Adipocyte (in vitro differentiated cells): ENCODE measurements at regions not wholly inside any gene's neighbourhood (a gene's known extent, or its start where the extent isn't known, plus 50 kb on each side); places are given as distances from the start of the nearest gene placed in this dataset.
A peak's percentile ranks its signal among the peaks of the same experiment; 100 is the strongest.
"Not testable (repeated sequence)": the region's sequence is repeated elsewhere in the genome, so short reads cannot be mapped to it uniquely, and the experiment has no call there.

ENCODE experiments used
- DNase-seq: peaks from one replicate; pipeline ENCODE4 v3.0.0-alpha.2; 2015; ENCODE audit warnings: low read depth
- H3K27me3 ChIP-seq: replicated peaks from 2 replicates; pipeline ENCODE4 v1.7.0; 2013; ENCODE audit warnings: mild to moderate bottlenecking, low read length, moderate library complexity; ENCODE audit not compliant: control insufficient read depth, insufficient read depth
- H3K36me3 ChIP-seq: 2 replicates; pipeline ENCODE4 v1.7.0; 2013; ENCODE audit warnings: low read length, mild to moderate bottlenecking, moderate library complexity; ENCODE audit not compliant: control insufficient read depth, insufficient read depth, severe bottlenecking
- H3K4me1 ChIP-seq: 2 replicates; pipeline ENCODE4 v1.7.0; 2013; ENCODE audit warnings: mild to moderate bottlenecking, low read length, moderate library complexity; ENCODE audit not compliant: control insufficient read depth, insufficient read depth
- H3K4me3 ChIP-seq: 2 replicates; pipeline ENCODE4 v1.7.0; 2013; ENCODE audit warnings: mild to moderate bottlenecking, low read length, moderate library complexity
- H3K9ac ChIP-seq: 2 replicates; pipeline ENCODE4 v1.7.0; 2013; ENCODE audit warnings: mild to moderate bottlenecking, low read length, moderate library complexity
- H3K9me3 ChIP-seq: 2 replicates; pipeline ENCODE4 v1.7.0; 2013; ENCODE audit warnings: mild to moderate bottlenecking, low read length, moderate library complexity; ENCODE audit not compliant: control insufficient read depth

DNA sequence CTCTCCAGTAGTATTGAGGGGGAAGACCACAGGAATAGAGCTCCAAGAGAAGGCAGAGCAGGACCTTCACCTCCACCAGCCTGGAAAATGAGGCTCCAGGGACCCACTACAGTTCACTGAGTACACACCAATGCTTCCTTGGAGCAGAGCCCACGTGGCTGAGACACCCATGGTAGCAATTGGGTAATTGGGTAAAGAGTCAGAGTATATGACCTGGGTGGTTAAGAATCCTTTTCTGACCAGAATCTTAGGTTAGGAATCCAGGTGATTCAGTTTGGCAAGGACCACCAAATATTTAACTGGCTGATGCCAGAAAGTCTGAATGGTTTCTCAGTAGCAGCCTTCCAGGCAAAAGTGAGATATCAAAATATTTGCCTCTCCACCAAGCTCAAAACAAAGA is 107.7 kb downstream of the MDH1 start:
- no peak for DNase-seq
- Histone ChIP-seq H3K4me1 (peaks cover 33% of the 10 kb centered on the region), H3K36me3 (no peaks in the 10 kb centered on the region), H3K9me3 (no peaks in the 10 kb centered on the region), H3K4me3 (no peak overlapping the region), H3K27me3 (no peaks in the 10 kb centered on the region), H3K9ac (no peak overlapping the region)

DNA sequence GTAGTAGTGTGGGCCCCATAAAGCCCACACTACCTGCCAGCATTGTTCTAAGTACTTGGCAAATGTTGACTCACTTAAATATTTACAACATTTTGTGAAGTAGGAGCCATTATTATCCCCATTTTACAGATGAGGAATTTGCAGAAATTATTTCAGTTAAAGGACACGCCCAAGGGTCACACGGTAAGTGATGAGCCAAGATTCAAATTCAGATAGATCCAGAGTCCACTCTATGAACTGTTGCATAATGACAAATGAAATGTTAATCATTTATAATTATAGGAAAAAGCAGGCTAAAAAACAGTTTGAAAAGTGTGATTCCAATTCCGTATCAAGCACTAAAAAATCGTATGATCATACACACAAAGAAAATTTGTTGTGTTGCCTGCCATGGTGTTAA is 108.4 kb downstream of the MDH1 start:
- Histone ChIP-seq H3K9ac (no peak overlapping the region), H3K9me3 (no peaks in the 10 kb centered on the region), H3K27me3 (no peaks in the 10 kb centered on the region), H3K4me3 (no peak overlapping the region), H3K4me1 (peaks cover 32% of the 10 kb centered on the region), H3K36me3 (no peaks in the 10 kb centered on the region)
- DNase-seq = no peak

DNA sequence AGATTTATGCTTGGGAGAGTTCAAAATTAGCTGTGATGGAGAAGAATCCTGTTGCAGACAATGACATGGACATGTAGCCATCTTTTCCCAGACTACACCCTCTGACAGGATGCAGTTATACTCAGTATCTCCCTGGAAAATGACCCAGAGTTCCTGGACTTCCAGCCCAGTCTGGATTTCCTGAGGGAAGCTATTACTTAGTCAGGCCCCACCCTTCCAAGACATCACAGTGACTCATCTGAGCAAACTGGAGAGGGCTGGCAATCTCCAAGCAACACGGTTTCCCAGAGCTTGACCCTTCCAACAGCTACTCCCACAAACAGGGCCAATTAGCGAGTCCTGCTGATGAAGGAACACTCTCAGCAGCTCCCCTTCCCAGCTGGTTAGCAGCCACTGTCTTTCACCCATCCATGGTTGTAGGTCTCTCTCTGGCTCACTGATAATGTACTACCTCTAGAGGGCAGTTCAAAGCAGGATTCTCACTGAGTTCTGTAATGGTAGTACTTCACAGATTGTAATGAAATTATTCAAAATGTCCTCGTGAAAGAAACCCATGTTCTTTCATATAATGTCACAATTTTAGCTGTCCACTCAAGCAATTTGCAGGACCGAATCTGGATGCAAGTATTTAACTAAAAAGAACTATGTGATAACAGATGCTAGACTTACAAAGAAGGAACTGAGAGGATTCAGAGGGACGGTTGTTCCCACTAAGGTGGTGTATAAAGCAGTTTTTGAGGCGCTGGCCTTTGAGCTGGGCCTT is 110.2 kb downstream of the MDH1 start:
- H3K4me1 ChIP-seq = peaks cover 31% of the 10 kb centered on the region
- H3K4me3 ChIP-seq = peak overlapping the region; percentile 15
- H3K9me3 ChIP-seq = no peaks in the 10 kb centered on the region
- H3K9ac ChIP-seq = peak overlapping the region; percentile 24
- peak; percentile 83 for DNase-seq
- no peaks in the 10 kb centered on the region for H3K36me3 ChIP-seq
- H3K27me3 ChIP-seq = no peaks in the 10 kb centered on the region

DNA sequence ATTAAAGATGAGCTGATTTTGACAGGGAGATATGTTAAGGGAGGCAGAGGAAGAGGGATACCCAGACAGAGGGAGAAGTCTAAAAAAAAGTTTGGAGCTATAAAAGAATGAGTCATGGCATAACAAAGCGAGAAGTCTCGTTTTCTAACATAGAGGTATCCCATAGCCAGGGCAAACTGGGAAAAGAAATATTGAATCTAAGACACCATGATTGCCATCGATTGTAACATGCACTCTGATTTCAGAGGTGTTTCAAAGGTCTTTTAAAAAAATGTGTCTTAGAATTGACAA is 110.7 kb downstream of the MDH1 start:
- no peaks in the 10 kb centered on the region for H3K36me3 ChIP-seq
- H3K4me3 ChIP-seq = peak overlapping the region; percentile 15

DNA sequence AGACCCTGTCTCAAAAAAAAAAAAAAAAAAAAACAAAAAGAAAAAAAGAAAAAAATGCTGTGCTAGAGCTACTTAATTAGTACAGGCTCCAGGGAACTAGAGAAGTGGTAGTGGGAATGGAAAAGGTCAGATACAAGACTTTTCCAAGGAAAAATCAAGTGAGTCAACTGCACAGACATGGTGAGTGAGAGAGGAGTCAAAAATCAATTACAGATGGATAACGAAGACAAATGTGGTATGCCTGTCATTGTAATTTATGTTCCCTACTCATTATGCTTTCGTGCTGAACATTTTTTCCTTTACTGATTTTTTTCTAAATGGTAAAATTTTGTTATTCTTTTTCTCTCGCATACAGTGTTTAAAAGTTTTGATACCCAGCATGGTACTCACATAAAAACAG is 111.5 kb downstream of the MDH1 start:
- H3K27me3 ChIP-seq = no peaks in the 10 kb centered on the region
- DNase-seq = no peak
- H3K4me1 ChIP-seq = peaks cover 31% of the 10 kb centered on the region
- H3K9me3 ChIP-seq = no peaks in the 10 kb centered on the region
- H3K36me3 ChIP-seq = no peaks in the 10 kb centered on the region
- H3K9ac ChIP-seq = no peak overlapping the region
- no peak overlapping the region for H3K4me3 ChIP-seq

More for the DNA sequence above, 110.7 kb downstream of the MDH1 start:
- peak overlapping the region; percentile 24 for H3K9ac ChIP-seq
- H3K9me3 ChIP-seq = no peaks in the 10 kb centered on the region
- no peak for DNase-seq
- peaks cover 31% of the 10 kb centered on the region for H3K4me1 ChIP-seq
- H3K27me3 ChIP-seq = no peaks in the 10 kb centered on the region

DNA sequence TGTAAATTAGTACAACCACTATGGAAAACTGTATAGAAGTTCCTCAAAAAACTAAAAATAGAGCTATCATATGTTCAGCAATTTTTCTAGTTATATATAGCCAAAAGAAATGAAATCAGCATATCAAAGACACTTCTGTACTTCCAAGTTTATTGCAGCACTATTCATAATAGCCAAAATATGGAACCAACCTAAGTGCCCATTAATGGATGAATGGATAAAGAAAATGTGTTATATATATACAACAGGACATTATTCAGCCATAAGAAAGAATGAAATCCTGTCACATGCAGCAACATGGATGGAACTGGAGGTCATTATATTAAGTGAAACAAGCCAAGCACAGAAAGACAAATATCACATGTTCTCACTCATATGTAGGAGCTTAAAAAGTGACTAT is 112.6 kb downstream of the MDH1 start:
- no peak for DNase-seq
- Histone ChIP-seq H3K36me3 (no peaks in the 10 kb centered on the region), H3K9me3 (no peaks in the 10 kb centered on the region), H3K27me3 (no peaks in the 10 kb centered on the region), H3K9ac (no peak overlapping the region), H3K4me1 (peaks cover 22% of the 10 kb centered on the region), H3K4me3 (no peak overlapping the region)

DNA sequence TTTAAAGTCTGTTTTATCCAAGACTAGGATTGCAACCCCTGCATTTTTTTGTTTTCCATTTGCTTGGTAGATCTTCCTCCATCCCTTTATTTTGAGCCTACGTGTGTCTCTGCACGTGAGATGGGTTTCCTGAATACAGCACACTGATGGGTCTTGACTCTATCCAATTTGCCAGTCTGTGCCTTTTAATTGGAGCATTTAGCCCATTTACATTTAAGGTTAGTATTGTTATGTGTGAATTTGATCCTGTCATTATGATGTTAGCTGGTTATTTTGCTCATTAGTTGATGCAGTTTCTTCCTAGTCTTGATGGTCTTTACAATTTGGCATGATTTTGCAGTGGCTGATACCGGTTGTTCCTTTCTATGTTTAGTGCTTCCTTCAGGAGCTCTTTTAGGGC is 117.3 kb downstream of the MDH1 start:
- H3K4me1 ChIP-seq, H3K4me3 ChIP-seq, H3K36me3 ChIP-seq, H3K27me3 ChIP-seq, H3K9me3 ChIP-seq, H3K9ac ChIP-seq, DNase-seq: not testable (repeated sequence)

DNA sequence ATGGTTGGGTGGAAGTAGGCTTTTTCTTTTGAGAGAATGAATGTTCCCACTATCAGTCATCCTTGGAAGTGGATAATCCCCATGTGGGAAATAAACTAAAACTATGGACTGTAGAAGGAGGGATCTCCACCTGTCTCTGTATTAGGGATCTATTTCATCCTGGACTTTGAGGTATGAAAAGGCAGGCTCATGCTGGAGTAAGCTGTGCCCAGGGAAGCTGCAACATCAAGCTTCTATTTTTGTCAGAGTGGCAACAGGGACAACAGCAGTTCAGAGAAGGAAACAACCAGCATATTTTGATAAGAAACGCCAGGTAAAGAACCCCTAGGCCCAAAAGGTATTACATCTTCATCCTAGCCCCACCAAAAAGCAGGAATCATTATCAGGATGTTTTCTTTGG is 122.0 kb downstream of the MDH1 start:
- Histone ChIP-seq H3K4me1 (peaks cover 23% of the 10 kb centered on the region), H3K36me3 (no peaks in the 10 kb centered on the region), H3K9me3 (no peaks in the 10 kb centered on the region), H3K4me3 (no peak overlapping the region), H3K27me3 (no peaks in the 10 kb centered on the region), H3K9ac (no peak overlapping the region)
- no peak for DNase-seq

DNA sequence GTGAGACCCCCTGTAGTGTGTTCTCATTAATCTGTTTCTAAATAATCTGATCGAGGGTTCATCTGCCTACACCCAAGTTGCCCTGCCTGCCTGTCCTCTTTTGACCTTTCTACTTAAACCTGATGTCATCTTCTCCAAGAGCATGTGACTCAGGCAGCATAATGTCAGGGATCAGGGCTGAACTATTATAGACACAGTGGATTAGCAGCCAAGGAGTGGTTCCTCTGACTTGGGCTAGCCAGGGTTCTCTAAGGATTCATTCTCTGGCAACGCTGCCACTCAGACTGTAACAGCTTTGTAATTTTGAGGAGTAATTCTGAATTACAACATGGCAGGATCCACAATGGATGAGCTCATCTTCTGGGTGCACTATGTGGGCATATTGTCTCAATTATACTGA is 124.0 kb downstream of the MDH1 start:
- H3K9me3 ChIP-seq = no peaks in the 10 kb centered on the region
- no peak overlapping the region for H3K4me3 ChIP-seq
- H3K27me3 ChIP-seq = no peaks in the 10 kb centered on the region
- peaks cover 23% of the 10 kb centered on the region for H3K4me1 ChIP-seq
- H3K9ac ChIP-seq = no peak overlapping the region
- H3K36me3 ChIP-seq = no peaks in the 10 kb centered on the region
- peak; percentile 44 for DNase-seq

DNA sequence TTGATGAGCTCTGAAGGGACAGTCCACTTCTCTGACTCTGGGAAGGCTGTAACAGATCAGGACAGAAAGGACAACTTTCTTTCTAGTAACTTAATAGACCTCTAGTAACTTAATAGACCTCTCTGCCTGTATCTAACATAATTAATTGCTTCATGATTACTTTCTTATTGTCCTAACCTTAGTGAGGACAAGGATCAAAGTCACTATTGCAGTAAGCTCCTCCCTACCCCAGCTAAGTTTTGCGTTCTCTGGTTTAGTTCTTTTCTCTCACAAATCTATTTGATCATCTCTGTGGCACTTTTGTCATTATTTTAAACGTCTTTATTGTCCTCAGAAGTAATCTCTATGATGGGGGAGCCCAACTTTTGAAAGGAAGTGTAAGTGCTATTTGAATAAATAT is 125.5 kb upstream of the UGP2 start:
- Histone ChIP-seq H3K9ac (no peak overlapping the region), H3K9me3 (no peaks in the 10 kb centered on the region), H3K4me3 (no peak overlapping the region), H3K36me3 (no peaks in the 10 kb centered on the region), H3K4me1 (peaks cover 23% of the 10 kb centered on the region), H3K27me3 (no peaks in the 10 kb centered on the region)
- no peak for DNase-seq

DNA sequence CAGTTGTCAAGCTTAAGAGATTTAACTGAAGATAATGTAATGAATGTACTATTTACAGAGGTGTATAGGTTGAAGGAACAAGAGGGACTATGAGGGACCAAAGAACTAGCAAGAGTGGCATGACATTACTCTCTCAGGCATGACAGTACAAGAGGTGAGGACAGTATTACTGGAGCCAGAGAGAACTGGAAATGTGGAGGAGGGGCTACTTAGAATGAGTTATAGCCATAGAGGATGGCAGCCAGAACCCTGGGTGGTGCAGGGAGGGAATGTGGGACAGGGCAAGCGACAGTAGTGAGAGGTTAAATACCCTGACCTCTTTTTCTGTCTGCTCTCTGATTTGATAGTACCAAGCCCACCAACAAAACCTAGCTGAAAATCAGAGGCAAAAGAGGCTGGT is 122.6 kb upstream of the UGP2 start:
- Histone ChIP-seq H3K4me3 (no peak overlapping the region), H3K36me3 (no peaks in the 10 kb centered on the region), H3K9ac (no peak overlapping the region), H3K27me3 (no peaks in the 10 kb centered on the region), H3K4me1 (peaks cover 10% of the 10 kb centered on the region), H3K9me3 (no peaks in the 10 kb centered on the region)
- no peak for DNase-seq

DNA sequence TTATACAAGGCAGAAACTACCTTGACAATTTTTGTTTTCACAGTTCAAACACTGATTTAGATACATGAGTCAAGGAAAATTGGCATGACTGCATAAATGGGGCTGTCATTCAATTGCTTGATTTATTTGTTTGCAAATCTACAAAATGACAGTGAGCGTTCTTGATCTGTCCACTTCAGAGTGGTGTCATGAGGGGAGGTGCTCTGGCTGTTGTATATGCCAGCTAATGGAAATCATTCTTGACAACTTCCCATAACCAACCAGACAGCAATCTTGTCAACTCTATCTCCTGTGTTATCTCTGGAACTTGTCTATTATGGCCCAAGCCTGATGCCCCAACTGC is 120.6 kb upstream of the UGP2 start:
- Histone ChIP-seq H3K9me3 (no peaks in the 10 kb centered on the region), H3K9ac (no peak overlapping the region), H3K27me3 (no peaks in the 10 kb centered on the region), H3K4me1 (peaks cover 17% of the 10 kb centered on the region), H3K36me3 (no peaks in the 10 kb centered on the region), H3K4me3 (no peak overlapping the region)
- no peak for DNase-seq
